ENCODE measurements at regions not wholly inside any gene's neighbourhood (a gene's known extent, or its start where the extent isn't known, plus 50 kb on each side); places are given as distances from the start of the nearest gene placed in this dataset.

DNA sequence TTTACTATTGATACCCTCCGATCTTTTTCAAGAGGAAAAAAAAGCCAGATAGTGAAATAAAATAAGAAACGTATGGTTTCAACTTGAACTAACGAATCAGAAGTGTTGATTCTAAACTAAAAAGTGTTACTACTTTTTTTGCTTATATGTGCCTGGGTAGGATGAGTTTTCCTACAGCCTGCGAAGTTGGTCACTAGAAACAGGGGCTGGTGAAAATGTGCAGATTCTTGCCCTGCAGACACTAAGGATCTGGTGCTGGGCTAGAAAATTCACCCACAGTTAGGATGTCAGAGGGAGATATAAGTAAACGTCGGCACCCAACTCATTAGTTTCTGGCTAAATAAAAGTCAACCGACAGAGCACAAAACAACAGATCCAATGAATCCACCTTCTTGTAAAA, 298.7 kb upstream of the NFE2L3 start:
- no peak overlapping the region for H3K27ac ChIP-seq (ENCODE audit: insufficient read depth, low read length)
- no peak for TF ChIP-seq EZH2 (IDR thresholded peaks at IDR 0.05; ENCODE audit: low read length, missing control alignments)
- TF ChIP-seq, protein P1, sequence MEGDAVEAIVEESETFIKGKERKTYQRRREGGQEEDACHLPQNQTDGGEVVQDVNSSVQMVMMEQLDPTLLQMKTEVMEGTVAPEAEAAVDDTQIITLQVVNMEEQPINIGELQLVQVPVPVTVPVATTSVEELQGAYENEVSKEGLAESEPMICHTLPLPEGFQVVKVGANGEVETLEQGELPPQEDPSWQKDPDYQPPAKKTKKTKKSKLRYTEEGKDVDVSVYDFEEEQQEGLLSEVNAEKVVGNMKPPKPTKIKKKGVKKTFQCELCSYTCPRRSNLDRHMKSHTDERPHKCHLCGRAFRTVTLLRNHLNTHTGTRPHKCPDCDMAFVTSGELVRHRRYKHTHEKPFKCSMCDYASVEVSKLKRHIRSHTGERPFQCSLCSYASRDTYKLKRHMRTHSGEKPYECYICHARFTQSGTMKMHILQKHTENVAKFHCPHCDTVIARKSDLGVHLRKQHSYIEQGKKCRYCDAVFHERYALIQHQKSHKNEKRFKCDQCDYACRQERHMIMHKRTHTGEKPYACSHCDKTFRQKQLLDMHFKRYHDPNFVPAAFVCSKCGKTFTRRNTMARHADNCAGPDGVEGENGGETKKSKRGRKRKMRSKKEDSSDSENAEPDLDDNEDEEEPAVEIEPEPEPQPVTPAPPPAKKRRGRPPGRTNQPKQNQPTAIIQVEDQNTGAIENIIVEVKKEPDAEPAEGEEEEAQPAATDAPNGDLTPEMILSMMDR (conservative IDR thresholded peaks at IDR 0.05 in 1 of 2, IDR thresholded peaks at IDR 0.05 in 1 of 2; ENCODE audit: low read depth in 1 of 2, low read length in 2 of 2), result no peak
- H3K4me2 ChIP-seq (ENCODE audit: extremely low read depth, insufficient read depth, low read length), result no peak overlapping the region
- H3K4me1 ChIP-seq (ENCODE audit: control insufficient read depth, extremely low read depth, insufficient read depth, low read length), result peaks cover 18% of the 10 kb centered on the region
- H3K9me3 ChIP-seq (ENCODE audit: control insufficient read depth, insufficient read depth, low read depth, low read length), result no peaks in the 10 kb centered on the region
- no peaks in the 10 kb centered on the region for H3K79me2 ChIP-seq (ENCODE audit: control insufficient read depth, insufficient read depth, low read length)
- H3K9ac ChIP-seq (ENCODE audit: insufficient read depth, low read length), result no peak overlapping the region
- no peak for DNase-seq (ENCODE audit: low read depth in 2 of 2)
- H2AFZ ChIP-seq (ENCODE audit: low read length), result no peak overlapping the region
- no peak overlapping the region for H3K4me3 ChIP-seq (replicated peaks in 1 of 4; ENCODE audit: control extremely low read depth in 1 of 4, insufficient read depth in 1 of 4, low read depth in 3 of 4, low read length in 4 of 4)
- H3K36me3 ChIP-seq (ENCODE audit: control insufficient read depth, insufficient read depth, low read length), result no peaks in the 10 kb centered on the region
- H4K20me1 ChIP-seq (ENCODE audit: control insufficient read depth, extremely low read depth, insufficient read depth, low read length), result no peaks in the 10 kb centered on the region
- no peaks in the 10 kb centered on the region for H3K27me3 ChIP-seq (ENCODE audit: control insufficient read depth, insufficient read depth, low read length)

DNA sequence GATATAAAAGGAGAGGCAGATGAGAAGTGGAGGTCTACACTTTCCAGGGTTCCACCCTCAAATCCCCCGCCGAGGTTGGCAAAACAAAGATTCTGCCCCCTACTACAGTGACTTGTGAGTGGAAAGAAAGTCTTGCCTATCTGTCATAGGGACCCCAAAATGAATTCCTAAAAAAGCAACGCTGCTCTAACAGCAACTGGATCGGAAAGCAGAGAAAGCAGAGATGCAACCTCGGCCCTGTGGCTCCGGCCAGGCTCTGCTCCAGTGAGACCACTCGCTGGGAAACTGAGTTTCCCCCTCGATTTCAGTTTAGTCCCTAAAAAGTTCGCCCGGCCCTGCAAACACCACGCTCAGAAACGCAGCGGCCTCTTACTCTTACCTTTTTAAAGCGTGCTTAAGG, 297.9 kb upstream of the NFE2L3 start:
- Histone ChIP-seq H3K27me3 (ENCODE audit: control insufficient read depth, insufficient read depth, low read length) (no peaks in the 10 kb centered on the region), H3K4me2 (ENCODE audit: extremely low read depth, insufficient read depth, low read length) (peak overlapping the region; percentile 48), H3K9ac (ENCODE audit: insufficient read depth, low read length) (no peak overlapping the region), H2AFZ (ENCODE audit: low read length) (peak overlapping the region; percentile 66), H3K4me3 (replicated peaks in 1 of 4; ENCODE audit: control extremely low read depth in 1 of 4, insufficient read depth in 1 of 4, low read depth in 3 of 4, low read length in 4 of 4) (peak overlapping the region in 1 of 4 experiments; percentile 11), H3K36me3 (ENCODE audit: control insufficient read depth, insufficient read depth, low read length) (no peaks in the 10 kb centered on the region), H3K27ac (ENCODE audit: insufficient read depth, low read length) (no peak overlapping the region), H3K9me3 (ENCODE audit: control insufficient read depth, insufficient read depth, low read depth, low read length) (no peaks in the 10 kb centered on the region), H3K79me2 (ENCODE audit: control insufficient read depth, insufficient read depth, low read length) (no peaks in the 10 kb centered on the region), H3K4me1 (ENCODE audit: control insufficient read depth, extremely low read depth, insufficient read depth, low read length) (peaks cover 14% of the 10 kb centered on the region), H4K20me1 (ENCODE audit: control insufficient read depth, extremely low read depth, insufficient read depth, low read length) (no peaks in the 10 kb centered on the region)
- TF ChIP-seq EZH2 (IDR thresholded peaks at IDR 0.05; ENCODE audit: low read length, missing control alignments), result no peak
- TF ChIP-seq, protein P1 (conservative IDR thresholded peaks at IDR 0.05 in 1 of 2, IDR thresholded peaks at IDR 0.05 in 1 of 2; ENCODE audit: low read depth in 1 of 2, low read length in 2 of 2), result no peak
- no peak for DNase-seq (ENCODE audit: low read depth in 2 of 2)

- H3K9ac ChIP-seq (ENCODE audit: insufficient read depth, low read length), result no peak overlapping the region
- H3K79me2 ChIP-seq (ENCODE audit: control insufficient read depth, insufficient read depth, low read length), result no peaks in the 10 kb centered on the region
- DNase-seq (ENCODE audit: low read depth in 2 of 2), result peak; percentile 87 to 100
- H3K4me1 ChIP-seq (ENCODE audit: control insufficient read depth, extremely low read depth, insufficient read depth, low read length), result peaks cover 11% of the 10 kb centered on the region
- no peaks in the 10 kb centered on the region for H3K27me3 ChIP-seq (ENCODE audit: control insufficient read depth, insufficient read depth, low read length)
- H3K4me3 ChIP-seq (replicated peaks in 1 of 4; ENCODE audit: control extremely low read depth in 1 of 4, insufficient read depth in 1 of 4, low read depth in 3 of 4, low read length in 4 of 4), result peak overlapping the region in 3 of 4 experiments; percentile 34 to 66 (median 66)
- H4K20me1 ChIP-seq (ENCODE audit: control insufficient read depth, extremely low read depth, insufficient read depth, low read length), result no peaks in the 10 kb centered on the region
- TF ChIP-seq EZH2 (IDR thresholded peaks at IDR 0.05; ENCODE audit: low read length, missing control alignments), result no peak
- TF ChIP-seq, protein P1 (conservative IDR thresholded peaks at IDR 0.05 in 1 of 2, IDR thresholded peaks at IDR 0.05 in 1 of 2; ENCODE audit: low read depth in 1 of 2, low read length in 2 of 2), result peak; percentile 89 to 91
- no peaks in the 10 kb centered on the region for H3K9me3 ChIP-seq (ENCODE audit: control insufficient read depth, insufficient read depth, low read depth, low read length)
- H3K27ac ChIP-seq (ENCODE audit: insufficient read depth, low read length), result peak overlapping the region; percentile 33
- H3K36me3 ChIP-seq (ENCODE audit: control insufficient read depth, insufficient read depth, low read length), result no peaks in the 10 kb centered on the region
- peak overlapping the region; percentile 80 for H3K4me2 ChIP-seq (ENCODE audit: extremely low read depth, insufficient read depth, low read length)
- H2AFZ ChIP-seq (ENCODE audit: low read length), result no peak overlapping the region
These were observed 297.1 kb upstream of the NFE2L3 start for GRCh38 chr7:25854608-25855497.
